Upper lobe of left lung (tissue), 6 donors: ENCODE measurements at regions not wholly inside any gene's neighbourhood (a gene's known extent, or its start where the extent isn't known, plus 50 kb on each side); places are given as distances from the start of the nearest gene placed in this dataset.
"Not testable (repeated sequence)": the region's sequence is repeated elsewhere in the genome, so short reads cannot be mapped to it uniquely, and the experiment has no call there.

Source experiments
- ATAC-seq, 2 donors: fragments of 200-7000 bp; cut with Tn5 transposase; one replicate each; pipeline ENCODE4 v1.9.1; 2022; ENCODE audit warnings: mild to moderate bottlenecking in 2 of 2, moderate library complexity in 2 of 2; ENCODE audit not compliant: low FRiP score in 2 of 2
- DNase-seq, 2 donors: peaks; one replicate each; pipeline ENCODE4 v3.0.0-alpha.2; 2019 to 2020
- H3K27ac ChIP-seq, 4 donors: fragments of 200-600 bp; sonication (generic); one replicate each; pipeline ENCODE4 v1.5.1; 2016 to 2019
- H3K27me3 ChIP-seq, 4 donors: fragments of 200-600 bp; sonication (generic); one replicate each; pipeline ENCODE4 v1.5.1; 2017 to 2019
- H3K36me3 ChIP-seq, 4 donors: fragments of 200-600 bp; sonication (generic); one replicate each; pipeline ENCODE4 v1.5.1; 2016 to 2019
- H3K4me1 ChIP-seq, 4 donors: fragments of 200-600 bp; sonication (generic); one replicate each; pipeline ENCODE4 v1.5.1; 2018 to 2019
- H3K4me3 ChIP-seq, 4 donors: fragments of 200-600 bp; sonication (generic); one replicate each; pipeline ENCODE4 v1.5.1; 2017 to 2019; ENCODE audit warnings: mild to moderate bottlenecking in 2 of 4, moderate library complexity in 1 of 4
- H3K9me3 ChIP-seq, 4 donors: fragments of 200-600 bp; sonication (generic); one replicate each; pipeline ENCODE4 v1.5.1; 2018 to 2019
- CTCF ChIP-seq, 6 experiments: fragments of 450-650 bp in 4 of 6; fragments of 200-600 bp in 2 of 6; sonication (generic) in 2 of 6; IDR thresholded peaks; one replicate each; pipeline ENCODE4 v1.5.1; 2016 to 2019; ENCODE audit warnings: antibody characterized with exemption in 6 of 6
- EP300 ChIP-seq, 4 donors: sonication (generic); formaldehyde crosslinking; IDR thresholded peaks; one replicate each; pipeline ENCODE4 v1.5.1; 2017; ENCODE audit warnings: antibody characterized with exemption in 4 of 4, control low read depth in 2 of 4
- POLR2A ChIP-seq, 4 donors: fragments of 450-650 bp; IDR thresholded peaks; one replicate each; pipeline ENCODE4 v1.5.1; 2016 to 2017; ENCODE audit warnings: antibody characterized with exemption in 4 of 4, mild to moderate bottlenecking in 2 of 4
- POLR2AphosphoS5 ChIP-seq, 2 donors: sonication (generic); formaldehyde crosslinking; IDR thresholded peaks; one replicate each; pipeline ENCODE4 v1.5.1; 2017; ENCODE audit warnings: antibody characterized with exemption in 2 of 2
- WGBS, 2 donors: methylation state at CpG; one replicate each; pipeline ENCODE4 v1.1.5; 2017 to 2018; 5-methylcytosine and 5-hydroxymethylcytosine counted together
- donor health status: DM: no; HTN: no; CAD: no; lungs with moderate emphysema.
- donor health status: DM: no; HTN: yes; CAD: no; lungs with severe emphysema.

DNA sequence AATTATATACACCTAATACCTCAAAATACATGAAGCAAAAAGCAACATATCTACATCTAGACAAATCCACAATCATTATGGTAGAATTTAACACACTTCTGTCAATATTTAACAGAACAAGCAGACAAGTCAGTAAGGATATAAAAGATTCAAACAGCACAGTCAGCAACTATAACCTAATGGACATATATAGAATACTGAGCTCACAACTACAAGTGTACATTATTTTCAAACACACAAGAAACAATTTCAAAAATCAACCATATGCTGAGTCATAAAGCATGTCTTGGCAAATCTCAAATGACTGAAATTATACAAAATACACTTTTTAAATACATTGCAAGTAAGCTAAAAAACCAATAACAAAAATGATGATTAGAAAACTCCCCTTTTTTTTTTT lies 178.0 kb downstream of the TOMM20 start:
- TF ChIP-seq POLR2AphosphoS5 (IDR thresholded peaks at IDR 0.05) (no peak), EP300 (IDR thresholded peaks at IDR 0.05) (no peak), POLR2A (IDR thresholded peaks at IDR 0.05) (no peak), CTCF (IDR thresholded peaks at IDR 0.05) (no peak)
- H3K27ac ChIP-seq: no peak overlapping the region
- H3K36me3 ChIP-seq: no peaks in the 10 kb centered on the region
- H3K9me3 ChIP-seq: peaks cover 0 to 5% (median 0%) of the 10 kb centered on the region in 4 donors
- ATAC-seq (no peak), DNase-seq (no peak)
- no peak overlapping the region for H3K4me3 ChIP-seq
- H3K27me3 ChIP-seq: no peaks in the 10 kb centered on the region
- peaks cover 7 to 15% (median 13%) of the 10 kb centered on the region in 4 donors for H3K4me1 ChIP-seq

GRCh38 chr1:234949528-234949927 lies 179.1 kb downstream of the TOMM20 start:
- H3K27ac ChIP-seq, H3K27me3 ChIP-seq, ATAC-seq, H3K36me3 ChIP-seq, DNase-seq, H3K9me3 ChIP-seq, H3K4me3 ChIP-seq, H3K4me1 ChIP-seq: not testable (repeated sequence)
- 98 to 99% methylated on average over 6 of the region's 6 CpGs for WGBS, 2 donors

- H3K4me3 ChIP-seq: no peak overlapping the region
- TF ChIP-seq CTCF (IDR thresholded peaks at IDR 0.05) (no peak), EP300 (IDR thresholded peaks at IDR 0.05) (no peak), POLR2AphosphoS5 (IDR thresholded peaks at IDR 0.05) (no peak), POLR2A (IDR thresholded peaks at IDR 0.05) (no peak)
- ATAC-seq: peak in 1 of 2 donors; percentile 35
- no peaks in the 10 kb centered on the region for H3K4me1 ChIP-seq
- no peaks in the 10 kb centered on the region for H3K36me3 ChIP-seq
- H3K27me3 ChIP-seq: no peaks in the 10 kb centered on the region
- H3K27ac ChIP-seq: peak overlapping the region in 1 of 4 donors; percentile 32
- whole genome bisulfite sequencing, 2 donors: 63 to 74% methylated on average over 6 of the region's 6 CpGs
- peaks cover 0 to 5% (median 0%) of the 10 kb centered on the region in 4 donors for H3K9me3 ChIP-seq
- no peak for DNase-seq
These were observed 183.9 kb downstream of the TOMM20 start for GRCh38 chr1:234944439-234945344.

DNA sequence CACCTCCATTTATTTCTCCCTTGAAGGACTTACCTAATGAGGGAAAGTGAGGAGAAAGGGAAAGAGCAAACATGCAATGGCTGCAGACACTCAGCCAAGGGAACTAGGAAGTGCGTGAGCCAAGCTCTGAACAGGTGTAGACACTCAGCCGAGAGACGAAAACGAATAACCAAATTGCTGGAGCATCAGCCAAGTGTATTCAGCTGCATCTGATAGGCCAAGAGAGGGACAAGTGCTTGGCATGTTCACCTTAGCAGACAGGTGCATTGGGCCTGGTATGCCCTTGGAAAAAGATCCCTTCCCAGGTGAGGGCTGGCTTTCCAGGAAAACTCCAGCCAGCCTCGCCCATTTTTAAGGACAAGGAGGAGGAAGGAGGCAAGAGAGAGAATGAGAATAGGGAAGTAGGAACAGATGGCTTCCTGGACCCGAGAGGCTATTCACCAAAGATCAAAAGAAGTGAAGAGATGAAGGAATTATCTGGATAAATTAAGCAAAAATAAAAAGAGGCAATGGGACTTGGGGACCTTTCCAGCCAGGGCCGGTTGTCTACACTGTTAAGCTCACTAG lies 184.7 kb downstream of the TOMM20 start:
- no peaks in the 10 kb centered on the region for H3K36me3 ChIP-seq
- ATAC-seq (no peak), DNase-seq (no peak)
- no peaks in the 10 kb centered on the region for H3K4me1 ChIP-seq
- 62 to 66% methylated on average over 7 of the region's 7 CpGs for WGBS, 2 donors
- TF ChIP-seq CTCF (IDR thresholded peaks at IDR 0.05) (no peak), POLR2A (IDR thresholded peaks at IDR 0.05) (no peak), EP300 (IDR thresholded peaks at IDR 0.05) (no peak)
- no peaks in the 10 kb centered on the region for H3K27me3 ChIP-seq
- H3K4me3 ChIP-seq: no peak overlapping the region
- H3K9me3 ChIP-seq: no peaks in the 10 kb centered on the region
- H3K27ac ChIP-seq: no peak overlapping the region

DNA sequence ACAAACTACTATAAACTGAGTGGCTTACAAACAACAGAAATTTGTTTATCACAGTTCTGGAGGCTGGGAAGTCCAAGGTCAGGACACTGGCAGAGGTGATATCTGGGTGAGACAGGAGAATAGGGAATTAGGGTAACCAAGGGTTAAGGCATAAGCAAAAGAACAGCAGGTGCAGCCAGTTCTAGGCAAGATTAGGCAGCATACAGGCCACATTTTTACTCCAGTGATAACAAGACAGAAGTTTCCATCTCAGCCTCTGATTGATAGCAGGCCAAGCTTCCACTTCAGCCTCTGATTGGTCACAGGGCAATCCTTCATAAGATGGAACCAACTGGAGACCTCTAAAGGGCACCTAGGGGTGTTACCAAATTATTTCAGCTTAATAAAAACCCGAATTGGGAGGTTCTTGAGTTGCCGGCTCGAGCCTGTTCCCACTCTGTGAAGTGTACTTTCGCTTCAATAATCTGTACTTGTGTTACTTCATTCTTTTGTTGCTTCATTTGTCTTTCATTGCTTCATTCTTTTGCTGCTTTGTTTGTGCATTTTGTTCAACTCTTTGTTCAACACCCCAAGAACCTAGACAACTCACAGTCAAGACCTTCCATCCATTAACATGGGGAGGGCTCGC lies 185.6 kb downstream of the TOMM20 start:
- DNase-seq: no peak
- TF ChIP-seq CTCF (IDR thresholded peaks at IDR 0.05) (no peak), POLR2AphosphoS5 (IDR thresholded peaks at IDR 0.05) (no peak), POLR2A (IDR thresholded peaks at IDR 0.05) (no peak), EP300 (IDR thresholded peaks at IDR 0.05) (no peak)
- Histone ChIP-seq H3K36me3 (no peaks in the 10 kb centered on the region), H3K4me3 (no peak overlapping the region), H3K9me3 (no peaks in the 10 kb centered on the region), H3K27me3 (no peaks in the 10 kb centered on the region), H3K4me1 (no peaks in the 10 kb centered on the region), H3K27ac (no peak overlapping the region)
- peak in 1 of 2 donors; percentile 29 for ATAC-seq
- 69 to 78% methylated on average over 5 of the region's 5 CpGs for WGBS, 2 donors
